HL-60 (cell line): ENCODE measurements at regions not wholly inside any gene's neighbourhood (a gene's known extent, or its start where the extent isn't known, plus 50 kb on each side); places are given as distances from the start of the nearest gene placed in this dataset.

Source experiments
- DNase-seq, 2 experiments: peaks; one replicate each; pipeline ENCODE4 v3.0.0-alpha.2; 2010 to 2020; ENCODE audit warnings: low read depth in 1 of 2, low spot score in 1 of 2
- H3K27ac ChIP-seq: fragments of 250-450 bp; sonication (Bioruptor Pico); replicated peaks from 2 replicates; pipeline ENCODE4 v1.5.1; 2020; ENCODE audit warnings: mild to moderate bottlenecking, moderate library complexity
- H3K27me3 ChIP-seq: fragments of 250-450 bp; sonication (Bioruptor Pico); 2 replicates; pipeline ENCODE4 v1.5.1; 2021; ENCODE audit warnings: mild to moderate bottlenecking, moderate library complexity; ENCODE audit not compliant: insufficient read depth, poor library complexity, severe bottlenecking
- H3K4me3 ChIP-seq: replicated peaks from 2 replicates; pipeline ENCODE4 v1.5.1; 2011; ENCODE audit warnings: mild to moderate bottlenecking, control low read depth, low read length; ENCODE audit not compliant: insufficient read depth
- CTCF ChIP-seq: IDR thresholded peaks from one replicate; pipeline ENCODE4 v1.5.1; 2011; ENCODE audit warnings: low read length, control low read depth, inconsistent platforms; ENCODE audit not compliant: insufficient read depth
- GABPA ChIP-seq: IDR thresholded peaks from 2 replicates; pipeline ENCODE4 v1.6.1; 2012; ENCODE audit warnings: low read depth
- POLR2AphosphoS5 ChIP-seq: IDR thresholded peaks from 2 replicates; pipeline ENCODE4 v1.6.1; 2012; ENCODE audit warnings: low read depth
- REST ChIP-seq: IDR thresholded peaks from 2 replicates; pipeline ENCODE4 v1.6.1; 2012; ENCODE audit warnings: low read depth; ENCODE audit not compliant: insufficient replicate concordance
- SPI1 ChIP-seq: IDR thresholded peaks from 2 replicates; pipeline ENCODE4 v1.6.1; 2012; ENCODE audit warnings: low read depth, mild to moderate bottlenecking, borderline replicate concordance

- H3K27ac ChIP-seq = no peak overlapping the region
- TF ChIP-seq GABPA (no peak), CTCF (no peak), REST (no peak), POLR2AphosphoS5 (no peak), SPI1 (no peak)
- no peaks in the 10 kb centered on the region for H3K27me3 ChIP-seq
- DNase-seq = no peak
- no peak overlapping the region for H3K4me3 ChIP-seq
Measured at GRCh38 chr11:97028836-97029406, 639.1 kb downstream of the JRKL start.

- no peak for TF ChIP-seq CTCF
- TF ChIP-seq SPI1 = no peak
- no peak for TF ChIP-seq REST
- no peak for TF ChIP-seq POLR2AphosphoS5
- no peak for TF ChIP-seq GABPA
- no peaks in the 10 kb centered on the region for H3K27me3 ChIP-seq
- H3K4me3 ChIP-seq = no peak overlapping the region
- no peak overlapping the region for H3K27ac ChIP-seq
- DNase-seq = no peak
Measured at GRCh38 chr11:97033178-97033577, 643.4 kb downstream of the JRKL start.

GRCh38 chr11:97048481-97048880 is 658.7 kb downstream of the JRKL start:
- no peak overlapping the region for H3K4me3 ChIP-seq
- DNase-seq = no peak
- TF ChIP-seq GABPA (no peak), POLR2AphosphoS5 (no peak), SPI1 (no peak), REST (no peak), CTCF (no peak)
- H3K27me3 ChIP-seq = no peaks in the 10 kb centered on the region
- no peak overlapping the region for H3K27ac ChIP-seq
